GM18909 (cell line): ENCODE measurements at regions not wholly inside any gene's neighbourhood (a gene's known extent, or its start where the extent isn't known, plus 50 kb on each side); places are given as distances from the start of the nearest gene placed in this dataset.

ENCODE experiments used
- ATAC-seq: cut with Tn5 transposase; IDR thresholded peaks from one replicate; pipeline ENCODE4 v1.9.1; 2021; ENCODE audit warnings: mild to moderate bottlenecking; ENCODE audit not compliant: unreplicated experiment, poor library complexity

DNA sequence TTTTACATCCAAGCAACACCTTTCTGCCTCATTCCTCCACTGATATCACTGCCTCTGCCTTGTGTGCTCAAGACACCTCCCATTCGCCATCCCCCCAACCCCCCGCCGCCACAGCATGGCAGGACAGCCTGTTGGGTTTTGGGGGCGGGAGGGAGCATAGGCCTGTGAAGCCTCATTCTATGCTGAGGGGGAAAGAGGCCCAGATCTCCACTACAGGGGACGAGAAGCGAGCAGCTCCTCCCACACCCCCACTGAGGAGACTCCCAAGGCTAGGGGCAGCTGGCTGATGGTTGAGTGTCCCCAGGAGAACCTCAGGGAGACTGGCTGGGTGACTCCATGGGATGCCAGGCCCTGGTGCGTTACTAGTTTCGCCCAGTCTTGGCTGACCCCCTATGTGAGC, 214.3 kb upstream of the SIX2 start:
- ATAC-seq = no peak

DNA sequence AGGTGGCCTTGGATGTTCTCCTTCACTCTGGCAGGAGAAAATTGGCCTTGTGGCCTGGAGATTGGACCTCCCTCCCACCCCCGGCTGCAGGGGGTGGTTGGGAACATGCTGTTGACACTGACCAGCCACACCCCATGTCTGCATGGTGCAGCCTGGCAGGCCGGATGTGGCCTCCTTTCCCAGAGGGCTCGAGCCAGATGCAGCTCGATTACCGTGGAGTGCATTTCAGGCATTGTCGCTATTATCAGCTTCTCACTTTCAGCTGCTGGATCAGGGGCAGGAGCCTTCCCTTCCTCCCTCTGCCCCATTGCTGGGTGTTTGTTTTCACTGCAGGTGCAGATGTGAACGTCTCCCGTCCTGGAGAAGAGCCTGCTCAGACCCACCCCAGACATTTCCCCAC, 211.0 kb upstream of the SIX2 start:
- no peak for ATAC-seq

DNA sequence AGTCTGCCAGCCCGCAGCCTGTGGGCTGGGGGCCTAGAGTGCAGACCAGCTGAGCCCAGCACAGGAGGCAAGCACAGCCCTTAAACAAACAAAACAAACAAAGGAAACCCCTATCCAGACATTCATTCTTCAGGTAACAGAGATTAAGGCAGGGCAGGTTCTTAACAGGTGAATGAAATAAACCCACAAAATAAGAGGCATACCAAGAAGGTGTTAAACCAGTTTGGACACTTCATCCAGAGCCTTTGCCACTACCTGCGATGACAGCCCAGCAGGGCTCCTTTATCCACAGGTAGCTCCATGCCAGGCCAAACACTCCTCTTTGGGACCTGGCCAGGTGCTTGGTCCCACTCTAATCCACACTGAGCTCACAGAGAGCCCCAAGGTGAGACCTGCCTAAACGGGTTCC, 209.7 kb upstream of the SIX2 start:
- ATAC-seq = no peak

DNA sequence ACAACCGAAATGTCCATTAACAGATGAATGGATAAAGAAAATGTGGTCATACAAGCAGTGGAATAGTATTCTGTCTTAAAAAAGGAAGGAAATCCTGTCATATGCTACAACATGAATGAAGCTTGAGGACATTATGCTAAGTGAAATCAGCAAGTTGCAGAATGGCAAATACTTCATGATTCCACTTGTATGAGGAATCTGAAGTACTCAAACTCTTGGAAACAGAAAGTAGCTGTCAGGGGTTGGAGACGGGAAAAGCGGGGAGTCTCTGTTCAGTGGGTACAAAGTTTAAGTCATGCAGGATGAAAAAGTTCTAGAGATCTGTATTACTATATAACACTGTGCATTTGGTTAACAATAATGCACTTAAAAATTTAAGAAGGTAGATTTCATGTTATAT, 209.0 kb upstream of the SIX2 start:
- no peak for ATAC-seq

DNA sequence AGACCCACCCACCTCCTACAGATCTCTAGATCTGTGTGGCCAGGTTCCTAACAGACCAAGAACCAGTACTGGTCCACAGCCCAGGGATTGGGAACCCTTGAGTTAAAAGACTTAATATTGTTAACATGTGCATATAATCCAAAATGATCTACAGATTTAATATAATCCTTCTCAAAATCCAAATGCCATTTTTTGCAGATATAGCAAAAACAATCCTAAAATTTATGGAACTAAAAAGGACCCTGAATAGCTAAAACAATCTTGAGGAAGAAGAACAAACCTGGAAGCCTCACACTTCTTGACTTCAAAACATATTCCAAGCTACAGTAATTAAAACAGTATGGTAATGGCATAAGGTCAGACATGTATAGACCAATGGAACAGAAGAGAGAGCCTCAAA, 206.9 kb upstream of the SIX2 start:
- ATAC-seq = no peak

DNA sequence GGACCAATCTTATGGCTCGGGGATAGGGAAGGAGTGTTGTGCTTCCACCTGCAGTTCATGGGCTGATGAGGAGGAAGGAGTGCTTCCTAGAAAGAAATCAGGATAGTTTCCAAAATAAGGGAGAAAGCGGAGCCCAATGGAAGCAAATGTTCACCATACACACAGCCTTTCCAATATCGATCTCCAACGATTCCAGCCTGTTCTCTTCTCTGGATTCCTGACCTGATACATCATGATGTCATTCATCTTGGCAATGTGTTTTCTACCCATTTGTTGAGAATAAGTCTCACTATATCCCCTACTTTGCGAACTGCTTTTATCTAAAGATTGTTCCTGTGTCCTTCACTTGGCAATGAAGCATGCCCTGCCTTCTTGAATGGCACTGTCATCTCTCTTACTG, 205.3 kb upstream of the SIX2 start:
- no peak for ATAC-seq

DNA sequence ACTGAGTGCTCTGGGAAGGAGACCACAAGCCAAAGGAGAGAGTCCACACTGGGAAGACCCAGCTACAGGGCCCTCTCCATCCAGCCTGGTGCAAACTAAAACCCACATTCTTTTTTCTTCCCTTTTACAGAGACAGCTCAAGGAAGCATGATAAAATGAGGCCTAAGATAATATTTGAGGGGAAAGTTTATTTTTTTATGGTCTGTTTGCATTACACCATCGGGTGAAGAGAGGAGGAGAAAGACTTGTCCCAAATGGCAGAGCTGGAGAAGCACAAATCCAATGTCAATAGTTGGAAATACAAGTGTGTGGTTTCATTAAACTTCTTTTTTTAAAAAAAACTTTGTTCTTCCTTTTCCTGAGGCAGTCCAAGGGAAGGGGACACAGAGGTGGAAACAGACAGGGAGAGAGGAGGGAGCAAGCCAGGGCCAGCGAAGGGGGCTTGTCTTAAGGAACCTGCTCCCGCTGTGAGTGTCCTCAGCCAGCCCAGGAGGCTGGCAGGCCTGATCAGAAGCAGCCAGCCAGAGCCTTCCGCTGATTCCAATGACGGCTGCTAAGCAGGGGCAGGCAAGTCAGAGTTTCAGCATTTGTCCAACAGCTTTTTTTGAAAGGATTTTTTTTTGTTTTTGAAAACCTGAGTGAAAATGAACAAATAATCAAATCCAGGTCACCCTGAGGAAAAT, 203.8 kb upstream of the SIX2 start:
- no peak for ATAC-seq

DNA sequence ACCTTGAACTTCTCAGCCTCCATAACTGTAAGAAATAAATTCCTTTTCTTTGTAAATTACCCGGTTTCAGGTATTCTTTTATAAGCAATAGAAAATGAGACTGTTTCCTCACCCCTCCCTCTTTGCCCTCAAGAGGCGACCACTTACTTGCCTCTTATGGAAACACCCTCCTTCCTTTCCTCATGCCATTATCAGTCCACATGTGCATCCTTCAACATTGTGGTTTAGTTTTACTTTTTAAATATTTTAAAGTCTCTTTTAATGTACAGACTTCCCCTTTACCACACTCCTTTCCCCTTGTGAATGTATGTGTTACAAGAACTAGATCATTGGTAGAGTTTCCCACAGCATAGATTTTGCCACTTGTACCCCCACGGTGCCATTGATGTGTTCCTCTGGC, 202.4 kb upstream of the SIX2 start:
- no peak for ATAC-seq

DNA sequence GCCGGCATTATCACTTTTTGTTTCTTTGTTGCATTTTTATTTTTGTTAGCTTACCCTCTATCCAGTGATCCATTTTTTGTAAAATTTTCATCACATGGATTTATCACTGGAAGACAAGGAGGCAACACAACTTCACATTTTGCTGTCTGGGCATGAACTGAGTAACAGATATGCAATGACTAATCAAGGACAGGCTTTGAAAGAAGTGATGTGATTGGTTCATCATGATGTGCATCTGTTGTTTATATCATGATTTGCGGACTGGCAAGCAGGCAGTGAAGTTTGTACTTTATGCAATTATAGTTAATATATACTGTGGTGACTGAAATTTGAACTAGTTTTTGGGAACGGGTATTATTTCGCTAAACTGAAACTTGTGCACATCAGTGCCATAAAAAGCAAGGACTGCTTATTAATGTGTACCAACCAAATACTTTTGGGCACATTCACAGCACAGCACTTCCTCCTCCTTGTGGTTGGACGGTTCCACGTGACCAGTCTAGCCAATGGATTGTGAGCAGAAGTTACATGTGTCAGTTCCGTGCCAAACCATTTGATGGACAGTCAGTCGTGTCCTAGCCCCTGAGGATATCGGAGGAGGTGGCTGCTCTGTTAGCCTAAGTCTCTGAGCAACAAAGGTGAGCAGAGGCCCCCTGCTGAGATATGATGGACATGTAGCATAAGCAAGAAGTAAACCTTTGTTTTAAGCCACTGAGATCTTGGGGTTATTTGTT, 201.4 kb upstream of the SIX2 start:
- no peak for ATAC-seq

DNA sequence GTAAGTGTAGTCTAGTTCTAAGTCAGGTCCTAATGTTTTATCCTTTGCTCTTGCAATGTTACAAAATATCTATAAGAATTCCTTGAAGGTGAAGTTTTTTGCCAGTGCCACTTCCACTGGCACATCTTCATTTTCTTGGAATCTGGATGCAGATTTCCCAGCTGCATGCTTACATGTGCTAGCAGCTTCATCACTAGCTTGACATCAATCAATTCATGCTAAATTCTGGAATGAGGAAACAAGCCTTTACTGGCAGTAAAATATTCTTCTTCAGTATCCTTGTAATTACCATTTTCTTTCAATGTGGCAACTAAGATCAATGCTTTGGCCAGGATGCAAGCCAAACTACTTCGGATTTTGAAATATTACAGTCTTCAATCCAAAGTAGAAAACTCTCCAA, 200.6 kb upstream of the SIX2 start:
- no peak for ATAC-seq

DNA sequence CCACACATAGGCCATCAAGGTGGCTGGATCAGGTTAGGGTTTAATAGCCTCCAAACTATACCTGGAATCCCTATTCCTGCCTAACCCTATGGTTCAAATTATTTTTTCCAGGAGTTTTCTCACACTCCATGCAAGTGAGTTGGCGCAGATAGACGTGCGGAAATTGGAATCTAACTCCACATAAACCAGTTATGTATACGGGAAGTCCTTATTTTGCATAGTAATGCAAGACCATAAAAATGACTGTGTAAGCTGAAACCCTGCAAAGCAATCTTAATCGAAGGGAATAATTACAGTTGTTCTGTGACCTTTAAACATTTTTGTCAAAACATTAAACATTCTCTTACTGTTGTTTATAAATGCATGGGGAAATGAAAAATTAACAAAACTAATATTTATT, 200.1 kb upstream of the SIX2 start:
- ATAC-seq = no peak

DNA sequence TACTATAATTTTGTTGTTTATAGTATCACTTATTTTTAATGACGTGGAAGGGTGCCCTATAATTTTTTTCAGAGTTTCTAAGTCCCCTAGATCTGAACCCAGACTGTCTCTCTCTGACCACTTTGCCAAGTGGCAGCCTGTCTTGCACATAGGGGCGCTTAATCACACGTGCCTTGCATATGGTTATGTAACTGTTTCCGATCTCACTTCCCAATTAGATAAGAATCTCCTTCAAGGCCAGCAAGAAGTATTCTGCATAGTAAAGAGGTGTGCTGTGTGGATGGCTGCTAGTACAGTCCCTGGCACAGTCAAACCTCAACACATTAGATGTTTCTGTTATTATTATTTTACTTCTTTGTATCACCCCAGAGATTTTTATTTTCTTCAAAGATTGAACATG, 197.8 kb upstream of the SIX2 start:
- ATAC-seq = no peak

DNA sequence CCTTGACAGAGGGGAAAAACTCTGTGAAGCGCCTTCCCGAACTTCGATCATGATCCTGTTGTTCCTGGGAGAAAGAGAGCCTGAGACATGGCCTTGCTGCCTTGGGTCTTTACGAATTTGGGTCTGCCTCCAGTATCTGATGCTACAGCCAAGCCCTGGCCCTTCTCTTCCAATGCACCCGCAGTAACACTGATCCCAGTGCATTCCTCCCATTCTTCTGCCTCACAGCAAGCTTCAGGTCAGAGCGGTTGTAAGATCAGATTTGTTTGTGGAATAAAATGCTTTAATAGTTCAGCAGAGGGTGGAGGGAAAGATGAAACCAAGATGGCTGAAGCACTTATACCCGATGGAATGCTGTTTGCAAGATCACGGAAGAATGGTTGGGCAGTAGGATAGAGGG, 196.7 kb upstream of the SIX2 start:
- no peak for ATAC-seq

DNA sequence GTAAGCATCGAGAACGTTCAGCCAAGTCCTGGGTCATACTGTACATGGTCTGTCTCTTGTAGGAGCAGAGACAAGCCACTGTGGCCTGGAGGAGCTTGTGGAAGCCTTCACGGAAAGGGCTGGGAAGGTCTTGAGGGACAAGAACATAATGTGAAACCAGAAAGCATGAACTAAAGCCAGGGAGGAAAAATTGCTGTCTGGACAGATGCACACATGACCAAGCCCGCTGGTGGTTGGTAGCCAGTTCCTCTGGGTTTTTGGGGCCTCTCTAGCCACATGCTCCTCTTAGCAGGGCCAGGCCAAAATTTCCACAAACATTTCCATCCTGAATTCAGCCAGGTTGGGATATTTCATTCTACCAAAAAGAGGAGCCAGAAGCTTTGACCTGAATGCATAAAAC, 196.2 kb upstream of the SIX2 start:
- ATAC-seq = no peak

DNA sequence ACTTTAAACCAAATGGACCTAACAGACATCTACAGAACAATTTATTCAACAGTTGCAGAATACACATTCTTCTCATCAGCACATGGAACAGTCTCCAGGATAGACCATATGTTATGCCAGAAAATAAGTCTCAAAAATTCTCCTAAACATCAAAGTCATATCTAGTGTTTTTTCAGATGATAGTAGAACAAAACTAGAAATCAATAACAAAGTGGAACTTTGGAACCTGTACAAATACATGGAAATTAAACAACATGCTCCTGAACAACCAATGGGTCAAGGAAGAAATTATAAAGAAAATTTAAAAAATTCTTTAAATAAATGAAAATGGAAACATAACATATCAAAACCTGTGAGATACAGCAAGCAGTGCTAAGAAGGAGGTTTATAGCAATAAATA, 194.1 kb upstream of the SIX2 start:
- ATAC-seq = no peak

DNA sequence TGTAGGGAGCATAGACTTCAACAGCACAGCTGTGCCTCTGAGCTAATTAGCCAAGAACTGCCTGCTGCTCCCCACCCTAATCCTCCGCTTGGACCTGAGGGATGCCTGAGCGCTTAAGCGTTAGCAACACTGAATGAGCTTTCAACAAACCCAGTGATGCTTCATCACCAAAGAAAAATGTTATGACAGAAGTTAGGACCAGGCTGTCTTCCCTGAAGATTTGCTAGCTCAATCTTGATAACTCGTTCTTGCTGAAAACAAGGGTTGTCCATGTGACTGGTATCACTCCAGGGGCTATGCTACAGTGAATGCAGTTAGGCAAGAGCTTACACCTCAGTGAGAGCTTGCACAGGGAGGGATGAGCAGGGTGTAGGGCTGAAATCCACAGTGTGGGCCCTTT, 190.7 kb upstream of the SIX2 start:
- ATAC-seq = no peak

DNA sequence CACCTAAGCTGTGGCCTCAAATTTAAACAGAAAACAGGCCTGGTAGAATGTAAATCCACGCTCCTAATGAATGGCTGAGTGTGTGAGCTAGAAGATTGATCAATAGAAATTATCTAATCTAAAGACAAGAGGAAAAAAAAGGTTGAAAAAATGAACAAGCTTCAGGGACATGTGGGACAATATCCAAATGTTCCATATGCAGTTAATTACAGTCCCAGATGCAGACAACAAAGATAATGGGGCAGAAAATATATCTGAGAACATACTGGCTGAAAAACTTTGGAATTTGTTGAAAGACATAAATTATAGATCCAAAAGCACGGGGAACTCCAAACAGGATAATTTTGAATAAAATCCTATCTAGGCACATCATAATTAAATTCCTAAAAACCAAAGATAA, 186.7 kb upstream of the SIX2 start:
- no peak for ATAC-seq

DNA sequence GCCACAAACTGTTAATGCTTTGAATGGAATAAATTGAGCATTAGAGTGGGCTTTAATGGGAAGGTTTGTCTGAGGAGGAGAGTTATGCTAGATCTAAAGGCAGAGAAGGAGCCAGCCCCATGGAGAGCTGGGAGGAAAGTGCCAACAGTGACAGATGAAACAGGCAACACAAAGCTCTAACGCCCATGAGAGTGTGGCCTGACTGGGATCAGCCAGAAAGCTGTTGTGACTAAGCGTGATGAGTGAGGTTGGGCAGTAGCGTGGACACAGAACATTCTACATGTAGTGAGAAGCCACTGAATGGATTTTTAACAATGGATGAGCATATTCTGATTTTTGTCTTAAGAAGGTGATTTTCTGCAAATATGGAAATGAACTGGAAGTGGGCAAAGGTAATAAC, 185.3 kb upstream of the SIX2 start:
- ATAC-seq = no peak

DNA sequence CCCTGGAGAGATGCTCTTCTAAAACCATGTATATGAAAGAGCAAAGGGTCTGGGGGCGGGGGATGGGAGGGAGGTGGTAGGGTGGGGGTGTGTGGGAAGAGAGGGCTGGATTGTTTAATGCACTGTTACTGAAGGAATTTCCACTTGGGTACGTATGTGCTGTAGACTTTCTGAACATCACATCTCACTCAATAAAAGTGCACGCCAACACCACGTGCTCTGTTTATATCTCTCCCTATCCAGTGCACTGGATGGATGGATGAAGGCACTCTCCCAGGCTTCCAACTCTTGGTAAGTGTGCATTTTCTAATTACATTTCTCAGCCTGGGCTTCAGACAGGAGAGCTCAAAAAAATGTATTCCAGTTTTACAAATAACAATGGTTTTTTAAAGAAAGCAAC, 184.3 kb upstream of the SIX2 start:
- no peak for ATAC-seq

DNA sequence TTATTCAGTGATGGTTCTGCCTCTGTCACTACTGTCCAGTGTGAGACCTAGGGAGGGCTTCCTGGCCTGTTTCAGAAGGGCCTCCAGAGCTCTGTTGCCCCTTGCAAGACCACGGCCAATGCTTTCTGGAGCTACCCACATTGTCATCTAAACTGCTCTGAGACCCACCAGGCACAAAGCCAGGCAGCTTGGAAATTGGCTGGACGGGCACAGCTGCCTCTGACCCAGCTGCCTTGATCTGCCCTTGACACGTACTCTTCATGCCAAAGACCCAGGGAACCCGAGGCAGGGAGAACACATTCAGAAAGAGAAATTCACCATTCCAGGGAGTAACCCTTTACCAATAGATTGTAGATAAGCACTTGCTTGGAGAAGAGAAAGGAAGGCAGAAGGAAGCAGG, 183.7 kb upstream of the SIX2 start:
- no peak for ATAC-seq

DNA sequence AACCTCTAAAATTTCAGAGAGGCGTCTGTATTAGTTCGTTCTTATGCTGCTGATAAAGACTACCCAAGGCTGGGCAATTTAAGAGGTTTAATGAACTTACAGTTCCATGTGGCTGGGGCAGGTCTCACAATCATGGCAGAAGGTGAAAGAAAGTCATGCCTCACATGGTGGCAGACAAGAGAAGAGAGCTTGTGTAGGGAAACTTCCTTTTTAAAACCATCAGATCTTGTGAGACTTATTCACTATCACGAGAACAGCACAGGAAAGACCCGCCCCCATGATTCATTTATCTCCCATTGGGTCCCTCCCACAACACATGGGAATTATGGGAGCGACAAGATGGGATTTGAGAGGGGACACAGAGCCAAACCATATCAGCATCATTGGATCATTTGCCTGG, 183.2 kb upstream of the SIX2 start:
- ATAC-seq = no peak

DNA sequence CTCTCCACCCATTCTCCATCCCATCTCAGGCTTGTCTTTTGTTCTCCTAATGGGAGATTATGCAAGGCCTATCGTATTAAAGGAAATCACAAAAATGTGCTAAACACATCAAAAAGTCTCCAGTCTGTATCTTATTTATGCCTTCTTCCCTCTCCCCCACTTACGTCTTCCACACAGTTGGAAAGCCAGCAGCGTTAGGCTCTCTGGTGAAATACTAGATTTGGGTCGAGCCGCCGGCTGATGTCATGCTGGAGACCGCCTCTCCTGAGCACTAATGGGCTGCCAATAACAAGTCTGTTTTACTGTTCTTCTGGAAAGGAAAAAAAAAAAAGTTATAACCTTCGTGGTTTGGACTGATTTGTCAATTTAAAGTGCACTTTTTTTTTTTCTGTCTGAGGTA, 182.7 kb upstream of the SIX2 start:
- ATAC-seq = no peak
